HEK293 (cell line): ENCODE measurements at regions not wholly inside any gene's neighbourhood (a gene's known extent, or its start where the extent isn't known, plus 50 kb on each side); places are given as distances from the start of the nearest gene placed in this dataset.

Source experiments
- BCL11A ChIP-seq: fragments of 450-650 bp; formaldehyde crosslinking; IDR thresholded peaks from 2 replicates; pipeline ENCODE4 v1.5.1; 2016; ENCODE audit warnings: low read depth, missing biosample characterization, missing genetic modification characterization
- EGR2 ChIP-seq: fragments of 450-650 bp; formaldehyde crosslinking; IDR thresholded peaks from 2 replicates; pipeline ENCODE4 v1.5.1; 2016; ENCODE audit warnings: low read depth, missing biosample characterization, missing genetic modification characterization
- FEZF1 ChIP-seq: fragments of 450-650 bp; formaldehyde crosslinking; IDR thresholded peaks from 2 replicates; pipeline ENCODE4 v1.5.1; 2016; ENCODE audit warnings: missing biosample characterization, missing genetic modification characterization
- RBAK ChIP-seq: fragments of 450-650 bp; formaldehyde crosslinking; IDR thresholded peaks from 2 replicates; pipeline ENCODE4 v1.5.1; 2016; ENCODE audit warnings: missing biosample characterization, missing genetic modification characterization
- SCRT2 ChIP-seq: fragments of 450-650 bp; formaldehyde crosslinking; IDR thresholded peaks from 2 replicates; pipeline ENCODE4 v1.5.1; 2016; ENCODE audit warnings: missing biosample characterization, missing genetic modification characterization
- SETDB1 ChIP-seq: IDR thresholded peaks from one replicate; pipeline ENCODE4 v1.6.1; 2017; ENCODE audit warnings: mild to moderate bottlenecking, low read length, moderate library complexity, mixed read lengths; ENCODE audit not compliant: insufficient read length
- SP3 ChIP-seq: fragments of 450-650 bp; formaldehyde crosslinking; IDR thresholded peaks from 2 replicates; pipeline ENCODE4 v1.5.1; 2016; ENCODE audit warnings: missing biosample characterization, missing genetic modification characterization
- TCF7L2 ChIP-seq: IDR thresholded peaks from 2 replicates; pipeline ENCODE4 v1.6.1; 2011; ENCODE audit warnings: low read depth, mild to moderate bottlenecking, inconsistent platforms, low read length, moderate library complexity, borderline replicate concordance
- ZBTB17 ChIP-seq: fragments of 450-650 bp; formaldehyde crosslinking; IDR thresholded peaks from 2 replicates; pipeline ENCODE4 v1.5.1; 2016; ENCODE audit warnings: missing biosample characterization, missing genetic modification characterization
- ZFP3 ChIP-seq: fragments of 450-650 bp; formaldehyde crosslinking; IDR thresholded peaks from 2 replicates; pipeline ENCODE4 v1.5.1; 2016; ENCODE audit warnings: low read depth, missing biosample characterization, missing genetic modification characterization
- ZFP41 ChIP-seq: fragments of 450-650 bp; formaldehyde crosslinking; IDR thresholded peaks from 2 replicates; pipeline ENCODE4 v1.5.1; 2016; ENCODE audit warnings: missing biosample characterization, missing genetic modification characterization, borderline replicate concordance
- ZNF114 ChIP-seq: fragments of 450-650 bp; formaldehyde crosslinking; IDR thresholded peaks from 2 replicates; pipeline ENCODE4 v1.5.0; 2017; ENCODE audit warnings: missing biosample characterization, missing genetic modification characterization
- ZNF155 ChIP-seq: fragments of 450-650 bp; formaldehyde crosslinking; IDR thresholded peaks from 2 replicates; pipeline ENCODE4 v1.5.1; 2016; ENCODE audit warnings: missing biosample characterization, missing genetic modification characterization
- ZNF2 ChIP-seq: fragments of 450-650 bp; formaldehyde crosslinking; IDR thresholded peaks from 2 replicates; pipeline ENCODE4 v1.5.1; 2016; ENCODE audit warnings: missing biosample characterization, missing genetic modification characterization
- ZNF24 ChIP-seq: fragments of 450-650 bp; formaldehyde crosslinking; IDR thresholded peaks from 2 replicates; pipeline ENCODE4 v1.5.1; 2016; ENCODE audit warnings: missing biosample characterization, missing genetic modification characterization
- ZNF274 ChIP-seq, 2 experiments: fragments of 200-500 bp in 1 of 2; fragments of 450-650 bp in 1 of 2; sonication (Bioruptor generic) in 1 of 2; formaldehyde crosslinking in 1 of 2; IDR thresholded peaks; 2 replicates each; pipeline versions ENCODE4 v1.5.1 to v1.6.1; 2014 to 2016; ENCODE audit warnings: borderline replicate concordance in 1 of 2, inconsistent platforms in 1 of 2, low read length in 1 of 2, missing biosample characterization in 1 of 2, missing genetic modification characterization in 1 of 2
- ZNF514 ChIP-seq: fragments of 450-650 bp; formaldehyde crosslinking; IDR thresholded peaks from 2 replicates; pipeline ENCODE4 v1.5.1; 2016; ENCODE audit warnings: missing biosample characterization, missing genetic modification characterization
- ZNF521 ChIP-seq: fragments of 450-650 bp; formaldehyde crosslinking; IDR thresholded peaks from 2 replicates; pipeline ENCODE4 v1.5.1; 2017; ENCODE audit warnings: missing biosample characterization, mild to moderate bottlenecking, missing genetic modification characterization
- ZNF555 ChIP-seq: fragments of 450-650 bp; formaldehyde crosslinking; conservative IDR thresholded peaks from 2 replicates; pipeline ENCODE4 v1.5.1; 2017; ENCODE audit warnings: missing biosample characterization, mild to moderate bottlenecking, missing genetic modification characterization, inconsistent platforms
- ZNF623 ChIP-seq: fragments of 450-650 bp; formaldehyde crosslinking; IDR thresholded peaks from 2 replicates; pipeline ENCODE4 v1.5.1; 2016; ENCODE audit warnings: missing biosample characterization, missing genetic modification characterization
- ZNF624 ChIP-seq: fragments of 450-650 bp; formaldehyde crosslinking; IDR thresholded peaks from 2 replicates; pipeline ENCODE4 v1.5.1; 2017; ENCODE audit warnings: missing biosample characterization, missing genetic modification characterization
- ZNF645 ChIP-seq: fragments of 450-650 bp; formaldehyde crosslinking; IDR thresholded peaks from 2 replicates; pipeline ENCODE4; 2016; ENCODE audit warnings: missing biosample characterization, missing genetic modification characterization
- ZNF654 ChIP-seq: fragments of 450-650 bp; formaldehyde crosslinking; IDR thresholded peaks from 2 replicates; pipeline ENCODE4 v1.5.1; 2016; ENCODE audit warnings: low read depth, missing biosample characterization, missing genetic modification characterization
- ZNF707 ChIP-seq: fragments of 450-650 bp; formaldehyde crosslinking; IDR thresholded peaks from 2 replicates; pipeline ENCODE4 v1.5.1; 2016; ENCODE audit warnings: missing biosample characterization, missing genetic modification characterization
- ZNF747 ChIP-seq: fragments of 450-650 bp; formaldehyde crosslinking; IDR thresholded peaks from 2 replicates; pipeline ENCODE4 v1.5.1; 2016; ENCODE audit warnings: missing biosample characterization, missing genetic modification characterization
- ZNF76 ChIP-seq: fragments of 450-650 bp; formaldehyde crosslinking; IDR thresholded peaks from 2 replicates; pipeline ENCODE4; 2016; ENCODE audit warnings: low read depth, missing biosample characterization, missing genetic modification characterization, borderline replicate concordance
- ZNF830 ChIP-seq: fragments of 450-650 bp; IDR thresholded peaks from 2 replicates; pipeline ENCODE4 v1.5.0; 2018; ENCODE audit warnings: missing biosample characterization, missing genetic modification characterization, low read depth, mild to moderate bottlenecking, moderate library complexity
- ZSCAN30 ChIP-seq: fragments of 450-650 bp; IDR thresholded peaks from 2 replicates; pipeline ENCODE4 v1.5.1; 2018; ENCODE audit warnings: missing biosample characterization, mild to moderate bottlenecking, missing genetic modification characterization, moderate library complexity
- TF ChIP-seq, protein P1 (sequence below): fragments of 450-650 bp; formaldehyde crosslinking; IDR thresholded peaks from 2 replicates; pipeline ENCODE4 v1.5.1; 2017; ENCODE audit warnings: missing biosample characterization, missing genetic modification characterization
- TF ChIP-seq, protein P2 (sequence below): fragments of 450-650 bp; formaldehyde crosslinking; IDR thresholded peaks from 2 replicates; pipeline ENCODE4 v1.5.1; 2016; ENCODE audit warnings: missing biosample characterization, missing genetic modification characterization
- TF ChIP-seq, protein P3 (sequence below): fragments of 450-650 bp; formaldehyde crosslinking; IDR thresholded peaks from 2 replicates; pipeline ENCODE4 v1.5.1; 2016; ENCODE audit warnings: missing biosample characterization, missing genetic modification characterization, borderline replicate concordance
- TF ChIP-seq, protein P4 (sequence below): fragments of 450-650 bp; formaldehyde crosslinking; IDR thresholded peaks from 2 replicates; pipeline ENCODE4 v1.5.1; 2017; ENCODE audit warnings: missing biosample characterization, mild to moderate bottlenecking, missing genetic modification characterization, moderate library complexity

DNA sequence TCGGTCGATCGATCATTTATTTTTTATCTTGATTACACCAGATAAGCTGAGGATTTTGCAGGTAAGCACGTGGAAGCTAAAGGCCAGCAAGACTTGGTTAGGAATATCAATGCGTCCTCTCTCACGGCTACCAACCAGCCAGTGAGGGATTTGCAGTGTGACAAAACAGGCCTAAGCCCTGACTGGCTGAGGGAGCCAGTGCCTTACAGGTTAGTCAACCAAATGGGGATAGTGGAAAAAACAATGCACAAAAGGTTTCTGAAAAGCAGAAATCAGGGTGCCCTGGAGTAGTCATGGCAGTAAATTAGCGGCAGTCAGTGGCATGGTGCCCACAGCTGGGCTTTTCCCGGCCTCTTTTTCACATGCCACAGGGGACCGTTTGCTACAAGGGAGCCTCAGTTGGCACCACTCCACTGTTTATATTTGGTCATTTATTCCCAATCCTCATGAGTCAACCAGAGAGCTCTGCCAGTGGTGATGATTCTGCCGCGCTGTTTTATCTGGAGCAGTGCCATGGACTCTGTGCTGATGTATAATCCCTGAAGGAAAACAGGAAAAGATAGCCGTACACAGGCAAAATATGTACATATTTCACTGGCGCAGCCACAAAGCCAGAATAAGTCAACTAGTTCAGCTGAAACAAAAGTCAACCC lies 167.6 kb downstream of the RHOU start (continued):
- TF ChIP-seq, protein P1, sequence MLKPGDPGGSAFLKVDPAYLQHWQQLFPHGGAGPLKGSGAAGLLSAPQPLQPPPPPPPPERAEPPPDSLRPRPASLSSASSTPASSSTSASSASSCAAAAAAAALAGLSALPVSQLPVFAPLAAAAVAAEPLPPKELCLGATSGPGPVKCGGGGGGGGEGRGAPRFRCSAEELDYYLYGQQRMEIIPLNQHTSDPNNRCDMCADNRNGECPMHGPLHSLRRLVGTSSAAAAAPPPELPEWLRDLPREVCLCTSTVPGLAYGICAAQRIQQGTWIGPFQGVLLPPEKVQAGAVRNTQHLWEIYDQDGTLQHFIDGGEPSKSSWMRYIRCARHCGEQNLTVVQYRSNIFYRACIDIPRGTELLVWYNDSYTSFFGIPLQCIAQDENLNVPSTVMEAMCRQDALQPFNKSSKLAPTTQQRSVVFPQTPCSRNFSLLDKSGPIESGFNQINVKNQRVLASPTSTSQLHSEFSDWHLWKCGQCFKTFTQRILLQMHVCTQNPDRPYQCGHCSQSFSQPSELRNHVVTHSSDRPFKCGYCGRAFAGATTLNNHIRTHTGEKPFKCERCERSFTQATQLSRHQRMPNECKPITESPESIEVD (tag by site-specific recombination), result peak; percentile 100
- TF ChIP-seq, protein P2, sequence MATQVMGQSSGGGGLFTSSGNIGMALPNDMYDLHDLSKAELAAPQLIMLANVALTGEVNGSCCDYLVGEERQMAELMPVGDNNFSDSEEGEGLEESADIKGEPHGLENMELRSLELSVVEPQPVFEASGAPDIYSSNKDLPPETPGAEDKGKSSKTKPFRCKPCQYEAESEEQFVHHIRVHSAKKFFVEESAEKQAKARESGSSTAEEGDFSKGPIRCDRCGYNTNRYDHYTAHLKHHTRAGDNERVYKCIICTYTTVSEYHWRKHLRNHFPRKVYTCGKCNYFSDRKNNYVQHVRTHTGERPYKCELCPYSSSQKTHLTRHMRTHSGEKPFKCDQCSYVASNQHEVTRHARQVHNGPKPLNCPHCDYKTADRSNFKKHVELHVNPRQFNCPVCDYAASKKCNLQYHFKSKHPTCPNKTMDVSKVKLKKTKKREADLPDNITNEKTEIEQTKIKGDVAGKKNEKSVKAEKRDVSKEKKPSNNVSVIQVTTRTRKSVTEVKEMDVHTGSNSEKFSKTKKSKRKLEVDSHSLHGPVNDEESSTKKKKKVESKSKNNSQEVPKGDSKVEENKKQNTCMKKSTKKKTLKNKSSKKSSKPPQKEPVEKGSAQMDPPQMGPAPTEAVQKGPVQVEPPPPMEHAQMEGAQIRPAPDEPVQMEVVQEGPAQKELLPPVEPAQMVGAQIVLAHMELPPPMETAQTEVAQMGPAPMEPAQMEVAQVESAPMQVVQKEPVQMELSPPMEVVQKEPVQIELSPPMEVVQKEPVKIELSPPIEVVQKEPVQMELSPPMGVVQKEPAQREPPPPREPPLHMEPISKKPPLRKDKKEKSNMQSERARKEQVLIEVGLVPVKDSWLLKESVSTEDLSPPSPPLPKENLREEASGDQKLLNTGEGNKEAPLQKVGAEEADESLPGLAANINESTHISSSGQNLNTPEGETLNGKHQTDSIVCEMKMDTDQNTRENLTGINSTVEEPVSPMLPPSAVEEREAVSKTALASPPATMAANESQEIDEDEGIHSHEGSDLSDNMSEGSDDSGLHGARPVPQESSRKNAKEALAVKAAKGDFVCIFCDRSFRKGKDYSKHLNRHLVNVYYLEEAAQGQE (tag by site-specific recombination), result peak; percentile 60; the same call in 1 of the 2 replicates
- TF ChIP-seq, protein P3, sequence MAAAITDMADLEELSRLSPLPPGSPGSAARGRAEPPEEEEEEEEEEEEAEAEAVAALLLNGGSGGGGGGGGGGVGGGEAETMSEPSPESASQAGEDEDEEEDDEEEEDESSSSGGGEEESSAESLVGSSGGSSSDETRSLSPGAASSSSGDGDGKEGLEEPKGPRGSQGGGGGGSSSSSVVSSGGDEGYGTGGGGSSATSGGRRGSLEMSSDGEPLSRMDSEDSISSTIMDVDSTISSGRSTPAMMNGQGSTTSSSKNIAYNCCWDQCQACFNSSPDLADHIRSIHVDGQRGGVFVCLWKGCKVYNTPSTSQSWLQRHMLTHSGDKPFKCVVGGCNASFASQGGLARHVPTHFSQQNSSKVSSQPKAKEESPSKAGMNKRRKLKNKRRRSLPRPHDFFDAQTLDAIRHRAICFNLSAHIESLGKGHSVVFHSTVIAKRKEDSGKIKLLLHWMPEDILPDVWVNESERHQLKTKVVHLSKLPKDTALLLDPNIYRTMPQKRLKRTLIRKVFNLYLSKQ (tag by site-specific recombination), result no peak
- TF ChIP-seq EGR2 (tag by site-specific recombination), result no peak
- TF ChIP-seq ZNF76 (tag by site-specific recombination), result peak; percentile 78
- TF ChIP-seq ZNF830 (tag by site-specific recombination), result no peak
- TF ChIP-seq ZNF274 (IDR thresholded peaks at IDR 0.05; ENCODE audit: low read length), result no peak
- TF ChIP-seq ZNF274 (tag by site-specific recombination; IDR thresholded peaks at IDR 0.05; ENCODE audit: borderline replicate concordance), result no peak
- no peak for TF ChIP-seq ZNF645 (tag by site-specific recombination)
- TF ChIP-seq ZNF24 (tag by site-specific recombination), result peak; percentile 98
- no peak for TF ChIP-seq ZNF114
- no peak for TF ChIP-seq ZNF555
- peak; percentile 42 for TF ChIP-seq SP3 (tag by site-specific recombination)
- peak; percentile 100 for TF ChIP-seq FEZF1
- no peak for TF ChIP-seq ZNF707 (tag by site-specific recombination)
- no peak for TF ChIP-seq SETDB1
- TF ChIP-seq ZNF623 (tag by site-specific recombination), result 0 out of 2 replicates have a peak, but pooled peaks have one; percentile 25
- TF ChIP-seq SCRT2 (tag by site-specific recombination), result peak; percentile 88
- no peak for TF ChIP-seq TCF7L2
- TF ChIP-seq ZFP3, result no peak
- TF ChIP-seq, protein P4, sequence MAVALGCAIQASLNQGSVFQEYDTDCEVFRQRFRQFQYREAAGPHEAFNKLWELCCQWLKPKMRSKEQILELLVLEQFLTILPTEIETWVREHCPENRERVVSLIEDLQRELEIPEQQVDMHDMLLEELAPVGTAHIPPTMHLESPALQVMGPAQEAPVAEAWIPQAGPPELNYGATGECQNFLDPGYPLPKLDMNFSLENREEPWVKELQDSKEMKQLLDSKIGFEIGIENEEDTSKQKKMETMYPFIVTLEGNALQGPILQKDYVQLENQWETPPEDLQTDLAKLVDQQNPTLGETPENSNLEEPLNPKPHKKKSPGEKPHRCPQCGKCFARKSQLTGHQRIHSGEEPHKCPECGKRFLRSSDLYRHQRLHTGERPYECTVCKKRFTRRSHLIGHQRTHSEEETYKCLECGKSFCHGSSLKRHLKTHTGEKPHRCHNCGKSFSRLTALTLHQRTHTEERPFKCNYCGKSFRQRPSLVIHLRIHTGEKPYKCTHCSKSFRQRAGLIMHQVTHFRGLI (tag by site-specific recombination), result peak; percentile 96
- no peak for TF ChIP-seq ZNF155 (tag by site-specific recombination)
- TF ChIP-seq ZNF654 (tag by site-specific recombination), result no peak
- no peak for TF ChIP-seq ZNF624 (tag by site-specific recombination)
- TF ChIP-seq ZSCAN30 (tag by site-specific recombination), result peak; percentile 99
- peak; percentile 98 for TF ChIP-seq BCL11A (tag by site-specific recombination)
- no peak for TF ChIP-seq ZNF514 (tag by site-specific recombination)
- TF ChIP-seq ZBTB17, result peak; percentile 87
- TF ChIP-seq ZNF521, result no peak
- TF ChIP-seq ZFP41 (tag by site-specific recombination), result no peak
- no peak for TF ChIP-seq RBAK (tag by site-specific recombination)
- TF ChIP-seq ZNF2, result peak; percentile 68
- TF ChIP-seq ZNF747 (tag by site-specific recombination), result no peak
